OCI-LY1 (cell line): ENCODE measurements at regions not wholly inside any gene's neighbourhood (a gene's known extent, or its start where the extent isn't known, plus 50 kb on each side); places are given as distances from the start of the nearest gene placed in this dataset.

Experiments
- H2AFZ ChIP-seq: fragments of 200-600 bp; sonication (generic), shearing (Covaris generic); 2 replicates; pipeline ENCODE4 v1.6.0; 2014; ENCODE audit warnings: antibody characterized with exemption, mild to moderate bottlenecking, low read length
- H3F3A ChIP-seq: fragments of 200-600 bp; sonication (generic), shearing (Covaris generic); 2 replicates; pipeline ENCODE4 v1.6.0; 2014; ENCODE audit warnings: mild to moderate bottlenecking, antibody characterized with exemption, low read length, moderate library complexity; ENCODE audit not compliant: insufficient read depth
- H3K27ac ChIP-seq: fragments of 200-600 bp; sonication (generic); 2 replicates; pipeline ENCODE4 v1.5.1; 2014; ENCODE audit warnings: low read length, mixed run types, mild to moderate bottlenecking, low read depth; ENCODE audit not compliant: poor library complexity, severe bottlenecking
- H3K27me3 ChIP-seq: fragments of 200-600 bp; sonication (generic); 2 replicates; pipeline ENCODE4 v1.6.0; 2014; ENCODE audit warnings: antibody characterized with exemption, mild to moderate bottlenecking, low read length, moderate library complexity; ENCODE audit not compliant: insufficient read depth
- H3K36me3 ChIP-seq: fragments of 200-600 bp; sonication (generic); 2 replicates; pipeline ENCODE4 v1.6.1; 2014; ENCODE audit warnings: mild to moderate bottlenecking, antibody characterized with exemption, low read length, moderate library complexity, mixed read lengths; ENCODE audit not compliant: insufficient read depth
- H3K4me1 ChIP-seq: fragments of 200-600 bp; sonication (generic); 2 replicates; pipeline ENCODE4 v1.5.1; 2014; ENCODE audit warnings: mild to moderate bottlenecking, low read length, moderate library complexity; ENCODE audit not compliant: insufficient read depth, severe bottlenecking
- H3K4me2 ChIP-seq: fragments of 200-600 bp; sonication (generic), shearing (Covaris generic); 2 replicates; pipeline ENCODE4 v1.6.1; 2014; ENCODE audit warnings: low read length
- H3K4me3 ChIP-seq: fragments of 200-600 bp; sonication (generic); 2 replicates; pipeline ENCODE4 v1.5.1; 2014; ENCODE audit warnings: low read length, low read depth, mild to moderate bottlenecking, mixed read lengths; ENCODE audit not compliant: poor library complexity, severe bottlenecking
- H3K79me2 ChIP-seq: fragments of 200-600 bp; shearing (Covaris generic); 2 replicates; pipeline ENCODE4 v1.6.1; 2016; ENCODE audit warnings: mixed run types, low read length, mixed read lengths; ENCODE audit not compliant: insufficient read depth
- H3K9ac ChIP-seq: fragments of 200-600 bp; sonication (generic), shearing (Covaris generic); 2 replicates; pipeline ENCODE4 v1.6.1; 2014; ENCODE audit warnings: mild to moderate bottlenecking, low read length, mixed read lengths
- H3K9me2 ChIP-seq: fragments of 200-600 bp; sonication (generic), shearing (Covaris generic); 2 replicates; pipeline ENCODE4 v1.6.1; 2014; ENCODE audit warnings: low read depth, mild to moderate bottlenecking, low read length, mixed read lengths
- H3K9me3 ChIP-seq: fragments of 200-600 bp; shearing (Covaris generic); 2 replicates; pipeline ENCODE4 v1.6.1; 2014; ENCODE audit warnings: low read length, mixed read lengths
- H4K20me1 ChIP-seq: fragments of 200-600 bp; sonication (generic), shearing (Covaris generic); 2 replicates; pipeline ENCODE4 v1.6.0; 2016; ENCODE audit warnings: mild to moderate bottlenecking, low read length; ENCODE audit not compliant: insufficient read depth
- CTCF ChIP-seq: fragments of 200-600 bp; sonication (generic), shearing (Covaris generic); IDR thresholded peaks from 2 replicates; pipeline ENCODE4 v1.5.1; 2017; ENCODE audit warnings: mild to moderate bottlenecking, antibody characterized with exemption, low read length, moderate library complexity, mixed read lengths
- EZH2 ChIP-seq: fragments of 200-600 bp; sonication (generic), shearing (Covaris generic); IDR thresholded peaks from 2 replicates; pipeline ENCODE4 v1.8.0; 2017; ENCODE audit warnings: borderline replicate concordance, mixed run types, mild to moderate bottlenecking, antibody characterized with exemption, low read length, moderate library complexity, mixed read lengths

- no peaks in the 10 kb centered on the region for H3K9me3 ChIP-seq
- TF ChIP-seq EZH2 (no peak), CTCF (no peak)
- no peaks in the 10 kb centered on the region for H3K36me3 ChIP-seq
- H3F3A ChIP-seq = no peaks in the 10 kb centered on the region
- H3K4me3 ChIP-seq = no peak overlapping the region
- H3K27ac ChIP-seq = no peak overlapping the region
- H2AFZ ChIP-seq = no peak overlapping the region
- H3K4me2 ChIP-seq = no peak overlapping the region
- H3K9ac ChIP-seq = no peak overlapping the region
- H3K27me3 ChIP-seq = no peaks in the 10 kb centered on the region
- no peaks in the 10 kb centered on the region for H4K20me1 ChIP-seq
- no peaks in the 10 kb centered on the region for H3K9me2 ChIP-seq
- H3K4me1 ChIP-seq = no peaks in the 10 kb centered on the region
- no peaks in the 10 kb centered on the region for H3K79me2 ChIP-seq
Observed at GRCh38 chr5:30831605-30832004, 361.9 kb upstream of the CDH6 start.

GRCh38 chr5:30831123-30831522, 362.4 kb upstream of the CDH6 start:
- no peaks in the 10 kb centered on the region for H4K20me1 ChIP-seq
- no peaks in the 10 kb centered on the region for H3K9me2 ChIP-seq
- no peak for TF ChIP-seq CTCF
- TF ChIP-seq EZH2 = no peak
- no peaks in the 10 kb centered on the region for H3K36me3 ChIP-seq
- no peak overlapping the region for H3K4me3 ChIP-seq
- H3K27ac ChIP-seq = no peak overlapping the region
- H3K79me2 ChIP-seq = no peaks in the 10 kb centered on the region
- H3F3A ChIP-seq = no peaks in the 10 kb centered on the region
- H3K27me3 ChIP-seq = no peaks in the 10 kb centered on the region
- no peak overlapping the region for H2AFZ ChIP-seq
- H3K9ac ChIP-seq = no peak overlapping the region
- H3K9me3 ChIP-seq = no peaks in the 10 kb centered on the region
- H3K4me2 ChIP-seq = no peak overlapping the region
- H3K4me1 ChIP-seq = no peaks in the 10 kb centered on the region

GRCh38 chr5:30811298-30811697, 382.2 kb upstream of the CDH6 start:
- Histone ChIP-seq H3K27me3 (no peaks in the 10 kb centered on the region), H3K9me2 (no peaks in the 10 kb centered on the region), H3K36me3 (no peaks in the 10 kb centered on the region), H3K27ac (no peak overlapping the region), H3K4me1 (no peaks in the 10 kb centered on the region), H3F3A (no peaks in the 10 kb centered on the region), H3K4me2 (no peak overlapping the region), H4K20me1 (no peaks in the 10 kb centered on the region), H3K4me3 (no peak overlapping the region), H3K79me2 (no peaks in the 10 kb centered on the region), H3K9ac (no peak overlapping the region), H3K9me3 (no peaks in the 10 kb centered on the region), H2AFZ (no peak overlapping the region)
- TF ChIP-seq EZH2 = no peak
- no peak for TF ChIP-seq CTCF
